ENCODE measurements at regions not wholly inside any gene's neighbourhood (a gene's known extent, or its start where the extent isn't known, plus 50 kb on each side); places are given as distances from the start of the nearest gene placed in this dataset.

GRCh38 chr17:33983824-33984574, 271.1 kb upstream of the CCL2 start:
- Histone ChIP-seq H3K36me3 (no peaks in the 10 kb centered on the region), H3K27ac (no peak overlapping the region), H3K27me3 (peaks cover 6% of the 10 kb centered on the region), H3K4me3 (no peak overlapping the region), H3K9me3 (no peaks in the 10 kb centered on the region), H3K4me1 (no peaks in the 10 kb centered on the region)
- no peak for ATAC-seq
- WGBS, 2 donors (ENCODE audit: low coverage in 1 of 2), result 74 to 83% methylated on average over 3 to 4 of the region's 6 CpGs
- TF ChIP-seq EP300 (IDR thresholded peaks at IDR 0.05) (no peak), CTCF (IDR thresholded peaks at IDR 0.05) (no peak), POLR2AphosphoS5 (IDR thresholded peaks at IDR 0.05) (no peak), POLR2A (IDR thresholded peaks at IDR 0.05) (no peak)

DNA sequence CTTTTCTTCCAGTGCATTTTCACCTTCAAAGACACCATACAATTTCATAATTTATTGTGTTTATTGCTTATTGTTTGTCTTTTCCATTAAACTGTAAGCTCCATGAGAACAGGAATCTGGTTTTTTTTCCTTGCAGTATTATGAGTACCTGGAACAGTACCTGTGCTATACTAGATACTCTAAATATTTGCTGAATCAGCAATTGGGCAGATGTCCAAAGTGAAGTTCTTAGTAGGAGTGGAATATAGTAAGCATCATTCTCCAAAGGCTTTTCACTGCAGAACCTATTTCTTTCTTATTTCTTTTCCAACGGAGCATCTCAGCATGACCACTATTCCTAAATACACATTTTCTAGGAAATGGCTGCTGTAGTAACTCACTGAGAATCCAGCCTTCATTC, 269.0 kb upstream of the CCL2 start:
- WGBS, 2 donors (ENCODE audit: low coverage in 1 of 2), result 0% methylated on average over 1 of the region's 1 CpG
- H3K9me3 ChIP-seq, result no peaks in the 10 kb centered on the region
- H3K4me3 ChIP-seq, result no peak overlapping the region
- H3K27me3 ChIP-seq, result peaks cover 9% of the 10 kb centered on the region
- H3K36me3 ChIP-seq, result no peaks in the 10 kb centered on the region
- no peaks in the 10 kb centered on the region for H3K4me1 ChIP-seq
- H3K27ac ChIP-seq, result no peak overlapping the region
- ATAC-seq, result no peak
- TF ChIP-seq POLR2A (IDR thresholded peaks at IDR 0.05) (no peak), POLR2AphosphoS5 (IDR thresholded peaks at IDR 0.05) (no peak), EP300 (IDR thresholded peaks at IDR 0.05) (no peak), CTCF (IDR thresholded peaks at IDR 0.05) (no peak)

DNA sequence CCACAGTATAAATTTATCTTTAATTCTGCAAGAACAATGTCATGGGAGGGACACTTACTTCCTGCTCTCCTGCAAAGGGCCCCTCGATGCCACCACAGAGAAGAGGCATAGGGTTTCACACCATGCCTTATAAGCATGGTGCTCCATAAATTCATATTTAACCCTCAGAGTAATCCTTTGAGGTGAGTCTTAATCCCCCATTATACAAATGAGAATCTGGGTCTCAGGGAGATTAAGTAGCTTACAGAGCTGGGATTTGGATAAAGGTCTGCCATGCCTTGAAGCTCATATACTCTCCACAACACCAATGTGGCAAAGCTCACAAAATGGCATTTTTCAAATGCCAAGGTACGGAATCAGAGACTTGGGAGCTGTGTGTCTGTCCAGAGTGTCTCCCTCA, 268.5 kb upstream of the CCL2 start:
- H3K9me3 ChIP-seq, result no peaks in the 10 kb centered on the region
- no peaks in the 10 kb centered on the region for H3K4me1 ChIP-seq
- peaks cover 12% of the 10 kb centered on the region for H3K27me3 ChIP-seq
- TF ChIP-seq POLR2A (IDR thresholded peaks at IDR 0.05) (no peak), EP300 (IDR thresholded peaks at IDR 0.05) (no peak), CTCF (IDR thresholded peaks at IDR 0.05) (no peak), POLR2AphosphoS5 (IDR thresholded peaks at IDR 0.05) (no peak)
- no peak overlapping the region for H3K4me3 ChIP-seq
- ATAC-seq, result no peak
- H3K36me3 ChIP-seq, result no peaks in the 10 kb centered on the region
- H3K27ac ChIP-seq, result no peak overlapping the region
- 100% methylated on average over 1 of the region's 2 CpGs; no CpG with 5 or more reads in 1 of the 2 donors for WGBS, 2 donors (ENCODE audit: low coverage in 1 of 2)

DNA sequence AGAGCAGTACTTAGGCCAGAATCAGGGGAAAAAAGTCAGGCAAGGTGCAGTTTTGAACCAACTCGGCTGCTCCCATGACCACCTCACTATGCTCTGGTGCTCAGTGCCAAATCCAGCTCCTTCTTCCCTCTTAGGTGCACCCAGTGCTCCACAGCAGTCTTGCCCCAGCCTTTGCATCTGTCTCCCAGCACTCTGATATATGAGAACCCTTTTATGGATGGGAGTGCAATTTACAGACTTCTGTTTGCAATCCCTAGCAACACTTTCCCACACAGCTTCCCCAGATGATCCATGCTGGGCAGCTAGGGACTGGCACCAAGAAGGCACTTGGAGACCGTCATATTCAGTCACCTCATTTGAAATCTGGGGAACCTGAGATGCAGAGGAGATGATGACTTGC, 267.9 kb upstream of the CCL2 start:
- Histone ChIP-seq H3K27me3 (peaks cover 13% of the 10 kb centered on the region), H3K9me3 (no peaks in the 10 kb centered on the region), H3K4me3 (no peak overlapping the region), H3K36me3 (no peaks in the 10 kb centered on the region), H3K27ac (no peak overlapping the region), H3K4me1 (no peaks in the 10 kb centered on the region)
- no peak for ATAC-seq
- TF ChIP-seq CTCF (IDR thresholded peaks at IDR 0.05) (no peak), POLR2AphosphoS5 (IDR thresholded peaks at IDR 0.05) (no peak), POLR2A (IDR thresholded peaks at IDR 0.05) (no peak), EP300 (IDR thresholded peaks at IDR 0.05) (no peak)
- 71% methylated on average over 1 of the region's 2 CpGs; no CpG with 5 or more reads in 1 of the 2 donors for WGBS, 2 donors (ENCODE audit: low coverage in 1 of 2)

Measured in gastroesophageal sphincter (tissue), 4 donors.